MCF 10A (cell line): ENCODE measurements at regions not wholly inside any gene's neighbourhood (a gene's known extent, or its start where the extent isn't known, plus 50 kb on each side); places are given as distances from the start of the nearest gene placed in this dataset.
"Not testable (repeated sequence)": the region's sequence is repeated elsewhere in the genome, so short reads cannot be mapped to it uniquely, and the experiment has no call there.

Experiments used
- BruUV-seq: library from RNA; stranded (reverse); fragments of 400-500 nt; replicated peaks from 2 replicates; lab custom pipeline; 2021; lab: Mats Ljungman, UMichigan
- CTCF ChIA-PET: fragments of 300-600 bp; sonication (Branson Sonifier 250); formaldehyde crosslinking; extraction: SDS; loops from one replicate; lab custom pipeline; 2021; ENCODE audit warnings: antibody characterized with exemption, inconsistent platforms; lab: Yijun Ruan, JAX
- POLR2A ChIA-PET: fragments of 300-600, 350-650 bp; sonication (Branson Sonifier 250); formaldehyde crosslinking; extraction: SDS; loops from one replicate; lab custom pipeline; 2020; ENCODE audit warnings: antibody characterized with exemption, inconsistent platforms; lab: Yijun Ruan, JAX
- DNase-seq: peaks from one replicate; pipeline ENCODE4 v3.0.0-alpha.2; 2018; ENCODE audit not compliant: unreplicated experiment
- H3K27ac Mint-ChIP-seq: one replicate; pipeline ENCODE4 v1.8.0; 2022; ENCODE audit warnings: mild to moderate bottlenecking, low read depth, mixed read lengths; ENCODE audit not compliant: unreplicated experiment
- H3K27me3 Mint-ChIP-seq: one replicate; pipeline ENCODE4 v1.8.0; 2022; ENCODE audit warnings: mixed read lengths; ENCODE audit not compliant: insufficient read depth, unreplicated experiment
- H3K36me3 Mint-ChIP-seq: one replicate; pipeline ENCODE4 v1.8.0; 2022; ENCODE audit warnings: mild to moderate bottlenecking, moderate library complexity, mixed read lengths; ENCODE audit not compliant: insufficient read depth, unreplicated experiment
- H3K4me1 Mint-ChIP-seq: one replicate; pipeline ENCODE4 v1.8.0; 2022; ENCODE audit warnings: mixed read lengths; ENCODE audit not compliant: insufficient read depth, unreplicated experiment
- H3K4me3 Mint-ChIP-seq: one replicate; pipeline ENCODE4 v1.8.0; 2022; ENCODE audit warnings: mild to moderate bottlenecking, moderate library complexity, mixed read lengths; ENCODE audit not compliant: unreplicated experiment
- H3K9me3 Mint-ChIP-seq: one replicate; pipeline ENCODE4 v1.8.0; 2022; ENCODE audit warnings: mixed read lengths; ENCODE audit not compliant: unreplicated experiment
- CTCF ChIP-seq: fragments of 200-600 bp; IDR thresholded peaks from one replicate; pipeline ENCODE4 v1.8.0; 2022; ENCODE audit warnings: antibody characterized with exemption, mild to moderate bottlenecking; ENCODE audit not compliant: unreplicated experiment
- intact Hi-C: fragments of 100-400 bp; cut with micrococcal nuclease; formaldehyde crosslinking; loops from 2 replicates; pipeline ENCODE4 v1.14.1; 2022

GRCh38 chr5:44178414-44178813, 210.8 kb downstream of the FGF10 start:
- Mint-ChIP-seq H3K36me3 (no peaks in the 10 kb centered on the region), H3K9me3 (peaks cover 23% of the 10 kb centered on the region), H3K27me3 (no peaks in the 10 kb centered on the region), H3K4me3 (no peak overlapping the region), H3K4me1 (peaks cover 10% of the 10 kb centered on the region), H3K27ac (peak overlapping the region; percentile 31)
- DNase-seq: peak; percentile 37
- TF ChIP-seq CTCF: no peak
- intact Hi-C loops: no loop called here
- CTCF ChIA-PET: no interaction called here
- POLR2A ChIA-PET: no interaction called here
- BruUV-seq: no TSS peak

- no peaks in the 10 kb centered on the region for H3K4me1 Mint-ChIP-seq
These were observed 221.7 kb downstream of the FGF10 start for GRCh38 chr5:44167540-44167939.

GRCh38 chr5:44160369-44160768, 228.9 kb downstream of the FGF10 start:
- no peak for DNase-seq
- ChIA-PET POLR2A (interaction anchor here (0.5 to 0.6 kb wide), 2 partner anchors 60 to 115 kb away, joined by 3 to 5 read pairs; no protein-coding TSS in a partner anchor), CTCF (interaction anchor here (0.6 to 1.0 kb wide), 4 partner anchors 34 to 492 kb away, joined by 3 to 4 read pairs (median 3); no protein-coding TSS in a partner anchor)
- no peak for TF ChIP-seq CTCF
- Mint-ChIP-seq H3K4me1 (no peaks in the 10 kb centered on the region), H3K36me3 (no peaks in the 10 kb centered on the region), H3K27ac (no peak overlapping the region), H3K27me3 (no peaks in the 10 kb centered on the region), H3K9me3 (peaks cover 7% of the 10 kb centered on the region), H3K4me3 (no peak overlapping the region)
- intact Hi-C loops: no loop called here
- no TSS peak for BruUV-seq

More at GRCh38 chr5:44167540-44167939, 221.7 kb downstream of the FGF10 start:
- intact Hi-C loops: no loop called here
- ChIA-PET POLR2A (interaction anchor here (0.6 kb wide), 1 partner anchor 205 kb away, joined by 3 read pairs; no protein-coding TSS in a partner anchor), CTCF (interaction anchor here (0.6 kb wide), 1 partner anchor 110 kb away, joined by 3 read pairs; no protein-coding TSS in a partner anchor)
- TF ChIP-seq CTCF: no peak
- DNase-seq: no peak
- H3K27ac Mint-ChIP-seq: no peak overlapping the region
- no peaks in the 10 kb centered on the region for H3K27me3 Mint-ChIP-seq
- H3K9me3 Mint-ChIP-seq: peaks cover 18% of the 10 kb centered on the region
- H3K36me3 Mint-ChIP-seq: no peaks in the 10 kb centered on the region
- no peak overlapping the region for H3K4me3 Mint-ChIP-seq
- no TSS peak for BruUV-seq

- no peak overlapping the region for H3K4me3 Mint-ChIP-seq
- DNase-seq: no peak
- BruUV-seq: no TSS peak
- no peaks in the 10 kb centered on the region for H3K36me3 Mint-ChIP-seq
- ChIA-PET CTCF (interaction anchor here (1.2 kb wide), 1 partner anchor 11 kb away, joined by 3 read pairs; no protein-coding TSS in a partner anchor), POLR2A (no interaction called here)
- no peaks in the 10 kb centered on the region for H3K4me1 Mint-ChIP-seq
- H3K27ac Mint-ChIP-seq: no peak overlapping the region
- peaks cover 6% of the 10 kb centered on the region for H3K9me3 Mint-ChIP-seq
- intact Hi-C loops: no loop called here
- no peaks in the 10 kb centered on the region for H3K27me3 Mint-ChIP-seq
- no peak for TF ChIP-seq CTCF
These were observed 239.0 kb downstream of the FGF10 start for GRCh38 chr5:44150075-44150723.

- DNase-seq, H3K36me3 Mint-ChIP-seq, POLR2A ChIA-PET, H3K9me3 Mint-ChIP-seq, H3K27ac Mint-ChIP-seq, BruUV-seq, H3K4me1 Mint-ChIP-seq, H3K27me3 Mint-ChIP-seq, intact Hi-C loops, H3K4me3 Mint-ChIP-seq: not testable (repeated sequence)
- CTCF ChIA-PET: interaction anchor here (0.7 kb wide), 1 partner anchor 1141 kb away, joined by 3 read pairs; no protein-coding TSS in a partner anchor
These were observed 271.3 kb downstream of the FGF10 start for GRCh38 chr5:44117947-44118346.

- H3K36me3 Mint-ChIP-seq, BruUV-seq, intact Hi-C loops, H3K4me1 Mint-ChIP-seq, H3K27me3 Mint-ChIP-seq, H3K27ac Mint-ChIP-seq, DNase-seq, POLR2A ChIA-PET, H3K4me3 Mint-ChIP-seq: not testable (repeated sequence)
- H3K9me3 Mint-ChIP-seq: peaks cover 21% of the 10 kb centered on the region
- CTCF ChIA-PET: interaction anchor here (0.6 to 0.7 kb wide), 3 partner anchors 13 to 353 kb away, joined by 3 to 4 read pairs (median 3); no protein-coding TSS in a partner anchor
These were observed 281.0 kb downstream of the FGF10 start for GRCh38 chr5:44108232-44108631.
